HL-60 (cell line): ENCODE measurements at regions not wholly inside any gene's neighbourhood (a gene's known extent, or its start where the extent isn't known, plus 50 kb on each side); places are given as distances from the start of the nearest gene placed in this dataset.

Source experiments
- POLR2AphosphoS5 ChIP-seq: IDR thresholded peaks from 2 replicates; pipeline ENCODE4 v1.6.1; 2012; ENCODE audit warnings: low read depth
- TF ChIP-seq, protein P1 (sequence below): IDR thresholded peaks from one replicate; pipeline ENCODE4 v1.5.1; 2011; ENCODE audit warnings: low read length, control low read depth, inconsistent platforms; ENCODE audit not compliant: insufficient read depth
- TF ChIP-seq, protein P2 (sequence below): IDR thresholded peaks from 2 replicates; pipeline ENCODE4 v1.6.1; 2012; ENCODE audit warnings: low read depth; ENCODE audit not compliant: insufficient replicate concordance

DNA sequence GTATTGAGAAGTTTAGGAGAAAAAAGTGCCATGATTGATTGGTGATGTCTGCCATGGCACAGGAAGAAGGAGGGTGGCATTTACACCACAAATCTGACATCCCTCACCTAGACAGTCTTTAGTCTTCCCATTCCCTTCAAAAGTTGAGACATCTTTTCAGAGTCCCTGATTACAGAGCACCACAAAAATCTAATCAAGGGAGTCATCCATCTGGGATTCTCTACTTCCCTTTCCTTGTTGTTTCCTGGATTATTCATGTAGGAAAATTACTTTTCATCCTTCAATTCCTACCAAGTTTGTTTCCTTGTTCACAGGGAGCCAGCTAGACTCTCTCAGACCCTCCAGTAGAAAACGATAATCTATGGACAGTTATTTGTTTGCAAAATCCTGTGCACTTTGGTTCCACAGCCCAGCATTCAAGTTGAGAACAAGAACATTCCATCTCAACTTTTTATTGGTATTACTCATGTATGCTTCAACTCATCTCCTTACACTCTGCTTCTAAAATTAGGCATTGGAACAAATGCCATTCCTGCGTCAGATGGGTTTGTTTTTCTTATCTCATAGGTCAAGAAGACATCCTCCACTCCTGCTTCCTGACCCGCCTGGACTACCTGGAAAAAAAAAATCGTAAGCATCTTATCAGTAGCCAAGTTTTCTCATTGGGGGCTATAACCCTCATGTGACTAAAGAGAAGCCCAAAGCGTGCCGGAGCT lies 259.9 kb downstream of the FOXO1 start:
- TF ChIP-seq, protein P1, sequence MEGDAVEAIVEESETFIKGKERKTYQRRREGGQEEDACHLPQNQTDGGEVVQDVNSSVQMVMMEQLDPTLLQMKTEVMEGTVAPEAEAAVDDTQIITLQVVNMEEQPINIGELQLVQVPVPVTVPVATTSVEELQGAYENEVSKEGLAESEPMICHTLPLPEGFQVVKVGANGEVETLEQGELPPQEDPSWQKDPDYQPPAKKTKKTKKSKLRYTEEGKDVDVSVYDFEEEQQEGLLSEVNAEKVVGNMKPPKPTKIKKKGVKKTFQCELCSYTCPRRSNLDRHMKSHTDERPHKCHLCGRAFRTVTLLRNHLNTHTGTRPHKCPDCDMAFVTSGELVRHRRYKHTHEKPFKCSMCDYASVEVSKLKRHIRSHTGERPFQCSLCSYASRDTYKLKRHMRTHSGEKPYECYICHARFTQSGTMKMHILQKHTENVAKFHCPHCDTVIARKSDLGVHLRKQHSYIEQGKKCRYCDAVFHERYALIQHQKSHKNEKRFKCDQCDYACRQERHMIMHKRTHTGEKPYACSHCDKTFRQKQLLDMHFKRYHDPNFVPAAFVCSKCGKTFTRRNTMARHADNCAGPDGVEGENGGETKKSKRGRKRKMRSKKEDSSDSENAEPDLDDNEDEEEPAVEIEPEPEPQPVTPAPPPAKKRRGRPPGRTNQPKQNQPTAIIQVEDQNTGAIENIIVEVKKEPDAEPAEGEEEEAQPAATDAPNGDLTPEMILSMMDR: no peak
- TF ChIP-seq, protein P2, sequence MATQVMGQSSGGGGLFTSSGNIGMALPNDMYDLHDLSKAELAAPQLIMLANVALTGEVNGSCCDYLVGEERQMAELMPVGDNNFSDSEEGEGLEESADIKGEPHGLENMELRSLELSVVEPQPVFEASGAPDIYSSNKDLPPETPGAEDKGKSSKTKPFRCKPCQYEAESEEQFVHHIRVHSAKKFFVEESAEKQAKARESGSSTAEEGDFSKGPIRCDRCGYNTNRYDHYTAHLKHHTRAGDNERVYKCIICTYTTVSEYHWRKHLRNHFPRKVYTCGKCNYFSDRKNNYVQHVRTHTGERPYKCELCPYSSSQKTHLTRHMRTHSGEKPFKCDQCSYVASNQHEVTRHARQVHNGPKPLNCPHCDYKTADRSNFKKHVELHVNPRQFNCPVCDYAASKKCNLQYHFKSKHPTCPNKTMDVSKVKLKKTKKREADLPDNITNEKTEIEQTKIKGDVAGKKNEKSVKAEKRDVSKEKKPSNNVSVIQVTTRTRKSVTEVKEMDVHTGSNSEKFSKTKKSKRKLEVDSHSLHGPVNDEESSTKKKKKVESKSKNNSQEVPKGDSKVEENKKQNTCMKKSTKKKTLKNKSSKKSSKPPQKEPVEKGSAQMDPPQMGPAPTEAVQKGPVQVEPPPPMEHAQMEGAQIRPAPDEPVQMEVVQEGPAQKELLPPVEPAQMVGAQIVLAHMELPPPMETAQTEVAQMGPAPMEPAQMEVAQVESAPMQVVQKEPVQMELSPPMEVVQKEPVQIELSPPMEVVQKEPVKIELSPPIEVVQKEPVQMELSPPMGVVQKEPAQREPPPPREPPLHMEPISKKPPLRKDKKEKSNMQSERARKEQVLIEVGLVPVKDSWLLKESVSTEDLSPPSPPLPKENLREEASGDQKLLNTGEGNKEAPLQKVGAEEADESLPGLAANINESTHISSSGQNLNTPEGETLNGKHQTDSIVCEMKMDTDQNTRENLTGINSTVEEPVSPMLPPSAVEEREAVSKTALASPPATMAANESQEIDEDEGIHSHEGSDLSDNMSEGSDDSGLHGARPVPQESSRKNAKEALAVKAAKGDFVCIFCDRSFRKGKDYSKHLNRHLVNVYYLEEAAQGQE: no peak
- TF ChIP-seq POLR2AphosphoS5: no peak
